ENCODE measurements at regions not wholly inside any gene's neighbourhood (a gene's known extent, or its start where the extent isn't known, plus 50 kb on each side); places are given as distances from the start of the nearest gene placed in this dataset.

DNA sequence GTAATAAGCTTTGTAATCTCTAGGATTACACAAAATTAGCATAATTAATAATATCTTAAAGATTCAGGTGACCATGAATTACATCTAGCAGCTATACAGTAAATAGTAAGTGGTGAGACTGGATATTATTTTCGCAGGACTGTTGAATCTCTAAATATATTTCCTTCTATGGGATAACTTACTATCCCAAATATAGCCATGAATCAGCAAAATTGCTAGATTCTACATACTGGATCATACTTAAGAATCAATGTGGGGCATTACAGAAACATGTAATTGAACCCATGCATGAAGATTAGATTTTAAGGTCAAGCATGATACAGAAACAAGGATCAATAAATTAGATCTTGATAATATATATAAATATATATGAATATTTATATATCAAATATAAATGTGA lies 1203.4 kb downstream of the BRINP3 start:
- Histone ChIP-seq H3K4me3 (ENCODE audit: low read depth, low read length, poor library complexity, severe bottlenecking) (no peak overlapping the region), H3K36me3 (ENCODE audit: insufficient read depth, low read length) (no peaks in the 10 kb centered on the region), H3K9me2 (ENCODE audit: low read depth, low read length) (no peaks in the 10 kb centered on the region), H3K27ac (ENCODE audit: low read depth, low read length, poor library complexity, severe bottlenecking) (no peak overlapping the region), H3K9ac (ENCODE audit: low read length) (no peak overlapping the region), H4K20me1 (ENCODE audit: insufficient read depth, low read length) (no peaks in the 10 kb centered on the region), H3K27me3 (ENCODE audit: insufficient read depth, low read length) (no peaks in the 10 kb centered on the region), H3K4me1 (ENCODE audit: insufficient read depth, low read length, severe bottlenecking) (no peaks in the 10 kb centered on the region), H3F3A (ENCODE audit: insufficient read depth, low read length) (no peaks in the 10 kb centered on the region), H3K4me2 (ENCODE audit: low read length) (no peak overlapping the region), H2AFZ (ENCODE audit: low read length) (no peak overlapping the region), H3K9me3 (ENCODE audit: low read length) (no peaks in the 10 kb centered on the region), H3K79me2 (ENCODE audit: insufficient read depth, low read length) (no peaks in the 10 kb centered on the region)
- no peak for TF ChIP-seq EZH2 (IDR thresholded peaks at IDR 0.05; ENCODE audit: borderline replicate concordance, low read length)
- TF ChIP-seq, protein P1, sequence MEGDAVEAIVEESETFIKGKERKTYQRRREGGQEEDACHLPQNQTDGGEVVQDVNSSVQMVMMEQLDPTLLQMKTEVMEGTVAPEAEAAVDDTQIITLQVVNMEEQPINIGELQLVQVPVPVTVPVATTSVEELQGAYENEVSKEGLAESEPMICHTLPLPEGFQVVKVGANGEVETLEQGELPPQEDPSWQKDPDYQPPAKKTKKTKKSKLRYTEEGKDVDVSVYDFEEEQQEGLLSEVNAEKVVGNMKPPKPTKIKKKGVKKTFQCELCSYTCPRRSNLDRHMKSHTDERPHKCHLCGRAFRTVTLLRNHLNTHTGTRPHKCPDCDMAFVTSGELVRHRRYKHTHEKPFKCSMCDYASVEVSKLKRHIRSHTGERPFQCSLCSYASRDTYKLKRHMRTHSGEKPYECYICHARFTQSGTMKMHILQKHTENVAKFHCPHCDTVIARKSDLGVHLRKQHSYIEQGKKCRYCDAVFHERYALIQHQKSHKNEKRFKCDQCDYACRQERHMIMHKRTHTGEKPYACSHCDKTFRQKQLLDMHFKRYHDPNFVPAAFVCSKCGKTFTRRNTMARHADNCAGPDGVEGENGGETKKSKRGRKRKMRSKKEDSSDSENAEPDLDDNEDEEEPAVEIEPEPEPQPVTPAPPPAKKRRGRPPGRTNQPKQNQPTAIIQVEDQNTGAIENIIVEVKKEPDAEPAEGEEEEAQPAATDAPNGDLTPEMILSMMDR (IDR thresholded peaks at IDR 0.05; ENCODE audit: low read length), result no peak

DNA sequence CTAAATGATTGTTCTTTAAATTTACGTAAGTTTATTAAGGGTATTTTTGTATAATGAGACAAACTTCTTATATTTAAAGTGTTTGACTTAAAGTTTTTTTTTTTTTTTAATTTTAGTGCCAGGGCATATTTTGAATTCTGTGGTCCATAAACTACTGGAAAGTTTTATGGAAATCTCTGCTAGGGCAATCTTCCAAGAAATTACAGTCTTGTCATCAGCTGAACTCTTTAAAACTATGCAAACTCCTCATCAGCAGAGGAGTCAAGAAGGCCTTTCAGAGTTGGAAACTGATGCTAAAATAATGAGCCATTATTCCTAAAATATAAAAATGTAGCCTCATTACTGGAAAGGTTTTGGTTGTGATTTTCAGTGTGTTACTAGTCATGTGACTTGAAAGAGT lies 1201.9 kb downstream of the BRINP3 start:
- Histone ChIP-seq H3K27ac (ENCODE audit: low read depth, low read length, poor library complexity, severe bottlenecking) (no peak overlapping the region), H2AFZ (ENCODE audit: low read length) (no peak overlapping the region), H3F3A (ENCODE audit: insufficient read depth, low read length) (no peaks in the 10 kb centered on the region), H3K9me3 (ENCODE audit: low read length) (no peaks in the 10 kb centered on the region), H3K36me3 (ENCODE audit: insufficient read depth, low read length) (no peaks in the 10 kb centered on the region), H3K9ac (ENCODE audit: low read length) (no peak overlapping the region), H3K4me1 (ENCODE audit: insufficient read depth, low read length, severe bottlenecking) (no peaks in the 10 kb centered on the region), H3K9me2 (ENCODE audit: low read depth, low read length) (no peaks in the 10 kb centered on the region), H3K79me2 (ENCODE audit: insufficient read depth, low read length) (no peaks in the 10 kb centered on the region), H3K27me3 (ENCODE audit: insufficient read depth, low read length) (no peaks in the 10 kb centered on the region), H4K20me1 (ENCODE audit: insufficient read depth, low read length) (no peaks in the 10 kb centered on the region), H3K4me2 (ENCODE audit: low read length) (no peak overlapping the region), H3K4me3 (ENCODE audit: low read depth, low read length, poor library complexity, severe bottlenecking) (no peak overlapping the region)
- no peak for TF ChIP-seq EZH2 (IDR thresholded peaks at IDR 0.05; ENCODE audit: borderline replicate concordance, low read length)
- TF ChIP-seq, protein P1 (IDR thresholded peaks at IDR 0.05; ENCODE audit: low read length), result no peak

DNA sequence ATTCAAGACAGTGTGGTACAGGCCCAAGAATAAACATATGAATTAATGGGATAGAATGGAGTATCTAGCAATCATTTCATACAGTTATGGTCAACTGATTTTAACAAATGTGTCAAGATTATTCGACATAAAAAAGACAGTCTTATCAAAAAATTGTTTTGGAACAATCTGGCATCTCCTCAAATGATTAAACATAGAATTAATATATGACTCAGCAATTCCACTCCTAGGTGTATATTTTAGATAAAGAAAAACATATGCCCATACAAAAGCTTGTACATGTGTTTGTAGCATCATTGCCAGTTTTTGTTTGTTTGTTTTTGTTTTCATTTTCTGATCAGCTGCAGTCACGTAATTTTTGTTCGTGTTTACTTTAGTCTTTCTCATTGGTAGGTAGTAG lies 1188.3 kb downstream of the BRINP3 start:
- H3K36me3 ChIP-seq (ENCODE audit: insufficient read depth, low read length), result no peaks in the 10 kb centered on the region
- H4K20me1 ChIP-seq (ENCODE audit: insufficient read depth, low read length), result no peaks in the 10 kb centered on the region
- no peak overlapping the region for H3K4me2 ChIP-seq (ENCODE audit: low read length)
- no peak overlapping the region for H2AFZ ChIP-seq (ENCODE audit: low read length)
- H3K4me3 ChIP-seq (ENCODE audit: low read depth, low read length, poor library complexity, severe bottlenecking), result no peak overlapping the region
- no peaks in the 10 kb centered on the region for H3F3A ChIP-seq (ENCODE audit: insufficient read depth, low read length)
- H3K9me3 ChIP-seq (ENCODE audit: low read length), result no peaks in the 10 kb centered on the region
- H3K27ac ChIP-seq (ENCODE audit: low read depth, low read length, poor library complexity, severe bottlenecking), result no peak overlapping the region
- H3K4me1 ChIP-seq (ENCODE audit: insufficient read depth, low read length, severe bottlenecking), result no peaks in the 10 kb centered on the region
- H3K9ac ChIP-seq (ENCODE audit: low read length), result no peak overlapping the region
- no peaks in the 10 kb centered on the region for H3K27me3 ChIP-seq (ENCODE audit: insufficient read depth, low read length)
- no peaks in the 10 kb centered on the region for H3K79me2 ChIP-seq (ENCODE audit: insufficient read depth, low read length)
- H3K9me2 ChIP-seq (ENCODE audit: low read depth, low read length), result no peaks in the 10 kb centered on the region
- no peak for TF ChIP-seq EZH2 (IDR thresholded peaks at IDR 0.05; ENCODE audit: borderline replicate concordance, low read length)
- TF ChIP-seq, protein P1 (IDR thresholded peaks at IDR 0.05; ENCODE audit: low read length), result no peak
